Testis (tissue), 2 donors: ENCODE measurements at regions not wholly inside any gene's neighbourhood (a gene's known extent, or its start where the extent isn't known, plus 50 kb on each side); places are given as distances from the start of the nearest gene placed in this dataset.

Experiments used
- DNase-seq: peaks from one replicate; pipeline ENCODE4 v3.0.0-alpha.2; 2019
- H3K27ac ChIP-seq, 2 donors: fragments of 200-600 bp; sonication (generic); one replicate each; pipeline ENCODE4 v1.5.1; 2019
- H3K27me3 ChIP-seq: fragments of 200-600 bp; sonication (generic); one replicate; pipeline ENCODE4 v1.5.1; 2019
- H3K36me3 ChIP-seq: fragments of 200-600 bp; sonication (generic); one replicate; pipeline ENCODE4 v1.5.1; 2017; ENCODE audit warnings: low read depth; ENCODE audit errors: missing control alignments
- H3K4me1 ChIP-seq: fragments of 200-600 bp; sonication (generic); one replicate; pipeline ENCODE4 v1.5.1; 2019
- H3K4me3 ChIP-seq, 2 donors: fragments of 200-600 bp; sonication (generic); one replicate each; pipeline ENCODE4 v1.5.1; 2017 to 2019
- H3K9me3 ChIP-seq: fragments of 200-600 bp; sonication (generic); one replicate; pipeline ENCODE4 v1.5.1; 2017
- POLR2A ChIP-seq: fragments of 450-650 bp; IDR thresholded peaks from one replicate; pipeline ENCODE4 v1.6.1; 2017; ENCODE audit warnings: antibody characterized with exemption, mild to moderate bottlenecking, moderate library complexity
- WGBS, 2 donors: methylation state at CpG; one replicate each; pipeline ENCODE4 v1.1.5; 2018; 5-methylcytosine and 5-hydroxymethylcytosine counted together
- intact Hi-C: fragments of 100-400 bp; cut with DNase I; formaldehyde crosslinking; loops from one replicate; pipeline ENCODE4 v1.15.1; 2023; ENCODE audit warnings: low total_unique reads
- TF ChIP-seq, protein P1 (sequence below), 3 experiments: fragments of 450-650 bp in 2 of 3; fragments of 200-600 bp in 1 of 3; sonication (generic) in 1 of 3; IDR thresholded peaks; one replicate each; pipeline ENCODE4 v1.5.1; 2016 to 2019; ENCODE audit warnings: antibody characterized with exemption in 3 of 3, mild to moderate bottlenecking in 2 of 3, moderate library complexity in 1 of 3

DNA sequence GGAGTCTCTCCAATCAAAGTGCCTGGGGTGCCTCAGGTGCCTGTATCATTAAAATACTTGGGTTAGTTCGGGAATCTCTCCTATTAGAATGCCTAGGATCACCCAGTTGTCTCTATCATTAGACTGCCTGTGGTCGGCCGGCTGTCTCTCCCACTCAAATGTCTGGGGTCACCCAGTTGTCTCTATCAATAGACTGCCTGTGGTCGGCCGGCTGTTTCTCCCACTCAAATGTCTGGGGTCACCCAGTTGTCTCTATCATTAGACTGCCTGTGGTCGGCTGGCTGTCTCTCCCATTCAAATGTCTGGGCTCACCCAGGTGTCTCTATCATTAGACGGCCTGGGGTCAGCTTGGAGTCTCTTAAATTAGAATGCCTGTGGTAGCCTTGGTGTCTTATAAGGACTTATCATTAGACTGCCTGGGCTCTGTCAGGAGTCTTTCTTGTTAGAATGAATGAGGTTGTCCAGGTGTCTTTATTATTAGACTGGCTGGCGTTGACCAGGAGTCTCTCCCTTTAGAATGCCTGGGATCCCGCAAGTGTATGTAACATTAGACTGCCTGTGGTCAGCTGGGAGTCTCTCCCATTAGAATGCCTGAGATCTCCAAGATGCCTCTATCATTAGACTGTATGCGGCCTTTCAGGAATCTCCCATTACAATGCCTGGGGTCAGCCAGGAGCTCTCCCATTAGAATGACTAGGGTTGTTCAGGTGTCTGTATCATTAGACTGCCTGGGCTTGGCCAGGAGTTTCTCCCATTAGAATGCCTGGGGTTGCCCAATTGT lies 1555.5 kb downstream of the UQCRFS1 start:
- WGBS, 2 donors, result 62 to 70% methylated on average over 10 of the region's 10 CpGs
- intact Hi-C loops, result no loop called here
- TF ChIP-seq POLR2A, result no peak
- TF ChIP-seq, protein P1, sequence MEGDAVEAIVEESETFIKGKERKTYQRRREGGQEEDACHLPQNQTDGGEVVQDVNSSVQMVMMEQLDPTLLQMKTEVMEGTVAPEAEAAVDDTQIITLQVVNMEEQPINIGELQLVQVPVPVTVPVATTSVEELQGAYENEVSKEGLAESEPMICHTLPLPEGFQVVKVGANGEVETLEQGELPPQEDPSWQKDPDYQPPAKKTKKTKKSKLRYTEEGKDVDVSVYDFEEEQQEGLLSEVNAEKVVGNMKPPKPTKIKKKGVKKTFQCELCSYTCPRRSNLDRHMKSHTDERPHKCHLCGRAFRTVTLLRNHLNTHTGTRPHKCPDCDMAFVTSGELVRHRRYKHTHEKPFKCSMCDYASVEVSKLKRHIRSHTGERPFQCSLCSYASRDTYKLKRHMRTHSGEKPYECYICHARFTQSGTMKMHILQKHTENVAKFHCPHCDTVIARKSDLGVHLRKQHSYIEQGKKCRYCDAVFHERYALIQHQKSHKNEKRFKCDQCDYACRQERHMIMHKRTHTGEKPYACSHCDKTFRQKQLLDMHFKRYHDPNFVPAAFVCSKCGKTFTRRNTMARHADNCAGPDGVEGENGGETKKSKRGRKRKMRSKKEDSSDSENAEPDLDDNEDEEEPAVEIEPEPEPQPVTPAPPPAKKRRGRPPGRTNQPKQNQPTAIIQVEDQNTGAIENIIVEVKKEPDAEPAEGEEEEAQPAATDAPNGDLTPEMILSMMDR (IDR thresholded peaks at IDR 0.05), result no peak
- no peak for DNase-seq
- H3K4me3 ChIP-seq, result no peak overlapping the region
- H3K27ac ChIP-seq, result no peak overlapping the region
- H3K36me3 ChIP-seq, result no peaks in the 10 kb centered on the region
- H3K9me3 ChIP-seq, result no peaks in the 10 kb centered on the region
- no peaks in the 10 kb centered on the region for H3K27me3 ChIP-seq
- no peaks in the 10 kb centered on the region for H3K4me1 ChIP-seq

- TF ChIP-seq, protein P1 (IDR thresholded peaks at IDR 0.05), result no peak
- TF ChIP-seq POLR2A, result no peak
These were observed 1558.5 kb downstream of the UQCRFS1 start for GRCh38 chr19:27654266-27654990.

GRCh38 chr19:27652796-27653195 lies 1560.2 kb downstream of the UQCRFS1 start:
- no peak for DNase-seq
- no peaks in the 10 kb centered on the region for H3K27me3 ChIP-seq
- no peak overlapping the region for H3K27ac ChIP-seq
- H3K4me3 ChIP-seq, result no peak overlapping the region
- H3K36me3 ChIP-seq, result no peaks in the 10 kb centered on the region
- WGBS, 2 donors, result 31 to 49% methylated on average over 3 of the region's 3 CpGs
- intact Hi-C loops, result no loop called here
- H3K9me3 ChIP-seq, result no peaks in the 10 kb centered on the region
- TF ChIP-seq POLR2A, result no peak
- TF ChIP-seq, protein P1 (IDR thresholded peaks at IDR 0.05), result no peak
- H3K4me1 ChIP-seq, result no peaks in the 10 kb centered on the region

More at GRCh38 chr19:27654266-27654990, 1558.5 kb downstream of the UQCRFS1 start:
- DNase-seq, result no peak
- intact Hi-C loops, result no loop called here
- Histone ChIP-seq H3K36me3 (no peaks in the 10 kb centered on the region), H3K9me3 (no peaks in the 10 kb centered on the region), H3K4me3 (no peak overlapping the region), H3K27ac (no peak overlapping the region), H3K4me1 (no peaks in the 10 kb centered on the region), H3K27me3 (no peaks in the 10 kb centered on the region)
- WGBS, 2 donors, result 54 to 61% methylated on average over 7 to 8 of the region's 8 CpGs

DNA sequence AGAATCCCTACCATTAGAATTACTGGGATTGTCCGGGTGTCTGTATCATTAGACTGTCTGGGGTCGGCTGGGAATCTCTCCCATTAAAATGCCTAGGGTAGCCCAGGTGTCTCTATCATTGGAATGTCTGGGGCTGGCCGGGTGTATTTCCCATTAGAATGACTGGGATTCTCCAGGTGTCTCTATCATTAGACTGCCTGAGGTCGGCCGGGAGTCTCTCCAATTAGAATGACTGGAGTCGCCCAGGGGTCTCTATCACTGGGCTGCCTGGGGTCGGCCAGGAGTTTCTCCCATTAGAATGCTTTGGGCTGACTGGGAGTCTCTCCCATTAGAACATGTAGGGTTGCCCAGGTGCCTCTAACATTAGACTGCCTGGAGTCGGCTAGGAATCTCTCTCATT lies 1560.7 kb downstream of the UQCRFS1 start:
- intact Hi-C loops, result no loop called here
- no peaks in the 10 kb centered on the region for H3K9me3 ChIP-seq
- no peak overlapping the region for H3K27ac ChIP-seq
- DNase-seq, result no peak
- no peaks in the 10 kb centered on the region for H3K36me3 ChIP-seq
- no peak for TF ChIP-seq POLR2A
- TF ChIP-seq, protein P1 (IDR thresholded peaks at IDR 0.05), result no peak
- no peak overlapping the region for H3K4me3 ChIP-seq
- H3K4me1 ChIP-seq, result no peaks in the 10 kb centered on the region
- no peaks in the 10 kb centered on the region for H3K27me3 ChIP-seq
- 73 to 76% methylated on average over 7 to 8 of the region's 8 CpGs for WGBS, 2 donors
